Upper lobe of right lung (tissue), 1 donor: ENCODE measurements at regions not wholly inside any gene's neighbourhood (a gene's known extent, or its start where the extent isn't known, plus 50 kb on each side); places are given as distances from the start of the nearest gene placed in this dataset.

Experiments used
- ATAC-seq: fragments of 200-7000 bp; cut with Tn5 transposase; one replicate; pipeline ENCODE4 v1.9.1; 2020; ENCODE audit warnings: mild to moderate bottlenecking, moderate library complexity
- DNase-seq: peaks from one replicate; pipeline ENCODE4 v3.0.0-alpha.2; 2020
- H3K27ac ChIP-seq: fragments of 200-600 bp; one replicate; pipeline ENCODE4 v1.8.0; 2022
- H3K27me3 ChIP-seq: fragments of 200-600 bp; one replicate; pipeline ENCODE4 v1.8.0; 2022; ENCODE audit warnings: mild to moderate bottlenecking
- H3K36me3 ChIP-seq: fragments of 200-600 bp; one replicate; pipeline ENCODE4 v1.8.0; 2022
- H3K4me1 ChIP-seq: fragments of 200-600 bp; one replicate; pipeline ENCODE4 v1.8.0; 2022
- H3K4me3 ChIP-seq: fragments of 200-600 bp; one replicate; pipeline ENCODE4 v1.8.0; 2022; ENCODE audit warnings: mild to moderate bottlenecking
- H3K9me3 ChIP-seq: fragments of 200-600 bp; one replicate; pipeline ENCODE4 v1.8.0; 2022
- CTCF ChIP-seq: fragments of 200-600 bp; IDR thresholded peaks from one replicate; pipeline ENCODE4 v1.8.0; 2022; ENCODE audit warnings: antibody characterized with exemption
- intact Hi-C: fragments of 100-400 bp; cut with DNase I; formaldehyde crosslinking; loops from one replicate; pipeline ENCODE4 v1.11.0; 2022
- donor health status: DM: no; HTN: yes; CAD: no; lungs with severe emphysema.

- Histone ChIP-seq H3K4me3 (no peak overlapping the region), H3K27me3 (no peaks in the 10 kb centered on the region), H3K4me1 (no peaks in the 10 kb centered on the region), H3K9me3 (no peaks in the 10 kb centered on the region), H3K36me3 (no peaks in the 10 kb centered on the region), H3K27ac (no peak overlapping the region)
- TF ChIP-seq CTCF = no peak
- intact Hi-C loops = no loop called here
- no peak for DNase-seq
- ATAC-seq = no peak
Measured at GRCh38 chr2:235389626-235390025, 104.2 kb upstream of the AGAP1 start.

- Histone ChIP-seq H3K4me3 (no peak overlapping the region), H3K36me3 (no peaks in the 10 kb centered on the region), H3K27me3 (no peaks in the 10 kb centered on the region), H3K4me1 (no peaks in the 10 kb centered on the region), H3K27ac (no peak overlapping the region), H3K9me3 (no peaks in the 10 kb centered on the region)
- peak; percentile 46 for ATAC-seq
- DNase-seq = no peak
- TF ChIP-seq CTCF = no peak
- intact Hi-C loops = no loop called here
Measured at GRCh38 chr2:235390108-235390815, 103.6 kb upstream of the AGAP1 start.

GRCh38 chr2:235390816-235391194 is 103.0 kb upstream of the AGAP1 start:
- Histone ChIP-seq H3K36me3 (no peaks in the 10 kb centered on the region), H3K9me3 (no peaks in the 10 kb centered on the region), H3K4me3 (no peak overlapping the region), H3K4me1 (no peaks in the 10 kb centered on the region), H3K27me3 (no peaks in the 10 kb centered on the region), H3K27ac (no peak overlapping the region)
- intact Hi-C loops = no loop called here
- ATAC-seq (no peak), DNase-seq (no peak)
- TF ChIP-seq CTCF = no peak

- no peaks in the 10 kb centered on the region for H3K27me3 ChIP-seq
- intact Hi-C loops = no loop called here
- TF ChIP-seq CTCF = no peak
- DNase-seq (no peak), ATAC-seq (no peak)
- H3K27ac ChIP-seq = no peak overlapping the region
- H3K36me3 ChIP-seq = no peaks in the 10 kb centered on the region
- no peak overlapping the region for H3K4me3 ChIP-seq
- H3K9me3 ChIP-seq = no peaks in the 10 kb centered on the region
- no peaks in the 10 kb centered on the region for H3K4me1 ChIP-seq
Measured at GRCh38 chr2:235391921-235392615, 101.8 kb upstream of the AGAP1 start.

- no peaks in the 10 kb centered on the region for H3K9me3 ChIP-seq
- DNase-seq (no peak), ATAC-seq (no peak)
- no peak for TF ChIP-seq CTCF
- H3K4me3 ChIP-seq = no peak overlapping the region
- no peaks in the 10 kb centered on the region for H3K27me3 ChIP-seq
- intact Hi-C loops = no loop called here
- H3K27ac ChIP-seq = no peak overlapping the region
- H3K4me1 ChIP-seq = no peaks in the 10 kb centered on the region
- no peaks in the 10 kb centered on the region for H3K36me3 ChIP-seq
Measured at GRCh38 chr2:235394278-235394828, 99.5 kb upstream of the AGAP1 start.
